CD4-positive, alpha-beta memory T cell (primary cell): ENCODE measurements at regions not wholly inside any gene's neighbourhood (a gene's known extent, or its start where the extent isn't known, plus 50 kb on each side); places are given as distances from the start of the nearest gene placed in this dataset.
"Not testable (repeated sequence)": the region's sequence is repeated elsewhere in the genome, so short reads cannot be mapped to it uniquely, and the experiment has no call there.

ENCODE experiments used
- CTCF ChIA-PET: fragments of 350-600 bp; sonication (Branson Sonifier 250); formaldehyde crosslinking; loops from one replicate; lab custom pipeline; 2021; ENCODE audit warnings: inconsistent platforms; ENCODE audit not compliant: partially characterized antibody; lab: Charles Lee
- POLR2A ChIA-PET: fragments of 350-600 bp; sonication (Branson Sonifier 250); formaldehyde crosslinking; loops from one replicate; lab custom pipeline; 2021; ENCODE audit not compliant: partially characterized antibody; lab: Charles Lee
- DNase-seq, 5 donors: peaks; one replicate each; pipeline versions ENCODE4 v3.0.0 to v3.0.0-alpha.2; 2020 to 2022; ENCODE audit warnings: mixed read lengths in 1 of 5
- H3K27ac ChIP-seq: one replicate; pipeline ENCODE4 v1.7.0; 2013; ENCODE audit warnings: low read depth, low read length
- H3K27me3 ChIP-seq: 2 replicates; pipeline ENCODE4 v1.7.0; 2013; ENCODE audit warnings: mild to moderate bottlenecking, low read length, moderate library complexity; ENCODE audit not compliant: insufficient read depth
- H3K36me3 ChIP-seq: 2 replicates; pipeline ENCODE4 v1.7.0; 2013; ENCODE audit warnings: mild to moderate bottlenecking, low read length, moderate library complexity; ENCODE audit not compliant: insufficient read depth
- H3K4me1 ChIP-seq: 2 replicates; pipeline ENCODE4 v1.7.0; 2013; ENCODE audit warnings: mild to moderate bottlenecking, low read length, moderate library complexity; ENCODE audit not compliant: insufficient read depth
- H3K4me3 ChIP-seq, 2 donors: one replicate each; pipeline ENCODE4 v1.7.0; 2013; ENCODE audit warnings: low read length in 2 of 2, mild to moderate bottlenecking in 1 of 2
- H3K9me3 ChIP-seq, 2 donors: one replicate each; pipeline ENCODE4 v1.7.0; 2013; ENCODE audit warnings: low read length in 2 of 2, control low read depth in 1 of 2; ENCODE audit not compliant: control insufficient read depth in 1 of 2
- H3K27ac Mint-ChIP-seq, 7 donors: one replicate each; pipeline ENCODE4 v1.8.0; 2020 to 2021; ENCODE audit warnings: mixed read lengths in 7 of 7, mild to moderate bottlenecking in 6 of 7, inconsistent platforms in 3 of 7, moderate library complexity in 3 of 7
- H3K27me3 Mint-ChIP-seq, 2 donors: one replicate each; pipeline ENCODE4 v1.8.0; 2020 to 2021; ENCODE audit warnings: mixed read lengths in 2 of 2
- H3K36me3 Mint-ChIP-seq, 2 donors: one replicate each; pipeline ENCODE4 v1.8.0; 2020 to 2021; ENCODE audit warnings: mixed read lengths in 2 of 2, inconsistent platforms in 1 of 2, mild to moderate bottlenecking in 1 of 2
- H3K4me1 Mint-ChIP-seq, 4 donors: one replicate each; pipeline ENCODE4 v1.8.0; 2020 to 2021; ENCODE audit warnings: mixed read lengths in 4 of 4, mild to moderate bottlenecking in 1 of 4
- H3K4me3 Mint-ChIP-seq, 8 donors: one replicate each; pipeline ENCODE4 v1.8.0; 2020 to 2021; ENCODE audit warnings: mixed read lengths in 8 of 8, mild to moderate bottlenecking in 7 of 8, moderate library complexity in 6 of 8, inconsistent platforms in 3 of 8
- H3K9me3 Mint-ChIP-seq, 8 donors: one replicate each; pipeline ENCODE4 v1.8.0; 2020 to 2021; ENCODE audit warnings: mixed read lengths in 8 of 8, mild to moderate bottlenecking in 5 of 8, inconsistent platforms in 3 of 8, moderate library complexity in 1 of 8
- intact Hi-C: fragments of 100-400 bp; cut with micrococcal nuclease; formaldehyde crosslinking; loops from one replicate; pipeline ENCODE4 v1.15.1; 2023

GRCh38 chr1:90812237-90812636, 95.1 kb upstream of the BARHL2 start:
- H3K9me3 ChIP-seq, H3K9me3 Mint-ChIP-seq, H3K4me1 ChIP-seq, DNase-seq, intact Hi-C loops, H3K4me3 ChIP-seq, H3K36me3 Mint-ChIP-seq, POLR2A ChIA-PET, H3K4me1 Mint-ChIP-seq, H3K4me3 Mint-ChIP-seq, H3K27ac Mint-ChIP-seq, H3K27ac ChIP-seq, CTCF ChIA-PET, H3K36me3 ChIP-seq, H3K27me3 ChIP-seq: not testable (repeated sequence)
- peaks cover 17 to 20% of the 10 kb centered on the region in 2 donors for H3K27me3 Mint-ChIP-seq

- CTCF ChIA-PET = not testable (repeated sequence)
These were observed 94.4 kb upstream of the BARHL2 start for GRCh38 chr1:90811444-90811950.

GRCh38 chr1:90810681-90811080, 93.6 kb upstream of the BARHL2 start:
- no peak overlapping the region for H3K27ac ChIP-seq
- H3K4me3 ChIP-seq = no peak overlapping the region
- Mint-ChIP-seq H3K9me3 (peaks cover 0 to 3% (median 0%) of the 10 kb centered on the region in 8 donors), H3K27ac (no peak overlapping the region), H3K4me3 (no peak overlapping the region), H3K36me3 (no peaks in the 10 kb centered on the region), H3K4me1 (no peaks in the 10 kb centered on the region), H3K27me3 (peaks cover 16 to 21% of the 10 kb centered on the region in 2 donors)
- no peaks in the 10 kb centered on the region for H3K9me3 ChIP-seq
- no peak for DNase-seq
- H3K36me3 ChIP-seq = no peaks in the 10 kb centered on the region
- intact Hi-C loops = no loop called here
- peaks cover 4% of the 10 kb centered on the region for H3K27me3 ChIP-seq
- ChIA-PET POLR2A (no interaction called here), CTCF (no interaction called here)
- H3K4me1 ChIP-seq = no peaks in the 10 kb centered on the region

More at GRCh38 chr1:90811444-90811950, 94.4 kb upstream of the BARHL2 start:
- POLR2A ChIA-PET, H3K9me3 Mint-ChIP-seq, intact Hi-C loops, H3K4me1 Mint-ChIP-seq, H3K27ac ChIP-seq, DNase-seq, H3K9me3 ChIP-seq, H3K27me3 ChIP-seq, H3K4me1 ChIP-seq, H3K27ac Mint-ChIP-seq, H3K4me3 ChIP-seq, H3K4me3 Mint-ChIP-seq, H3K36me3 Mint-ChIP-seq, H3K36me3 ChIP-seq: not testable (repeated sequence)
- peaks cover 16 to 21% of the 10 kb centered on the region in 2 donors for H3K27me3 Mint-ChIP-seq

- peaks cover 19 to 25% of the 10 kb centered on the region in 2 donors for H3K27me3 Mint-ChIP-seq
- no peak overlapping the region for H3K4me3 Mint-ChIP-seq
- Histone ChIP-seq H3K9me3 (no peaks in the 10 kb centered on the region), H3K4me3 (no peak overlapping the region), H3K27ac (no peak overlapping the region), H3K27me3 (peaks cover 4% of the 10 kb centered on the region), H3K36me3 (no peaks in the 10 kb centered on the region), H3K4me1 (no peaks in the 10 kb centered on the region)
- no peak for DNase-seq
- H3K4me1 Mint-ChIP-seq = no peaks in the 10 kb centered on the region
- CTCF ChIA-PET = no interaction called here
- no peak overlapping the region for H3K27ac Mint-ChIP-seq
- intact Hi-C loops = no loop called here
- H3K36me3 Mint-ChIP-seq = no peaks in the 10 kb centered on the region
- POLR2A ChIA-PET = no interaction called here
- peaks cover 0 to 7% (median 5%) of the 10 kb centered on the region in 8 donors for H3K9me3 Mint-ChIP-seq
These were observed 92.9 kb upstream of the BARHL2 start for GRCh38 chr1:90809996-90810395.

GRCh38 chr1:90809093-90809492, 92.0 kb upstream of the BARHL2 start:
- no peak overlapping the region for H3K27ac ChIP-seq
- Mint-ChIP-seq H3K27ac (no peak overlapping the region), H3K4me1 (no peaks in the 10 kb centered on the region), H3K36me3 (no peaks in the 10 kb centered on the region), H3K9me3 (peaks cover 0 to 9% (median 6%) of the 10 kb centered on the region in 8 donors), H3K27me3 (peaks cover 19 to 22% of the 10 kb centered on the region in 2 donors), H3K4me3 (no peak overlapping the region)
- no peaks in the 10 kb centered on the region for H3K9me3 ChIP-seq
- ChIA-PET POLR2A (no interaction called here), CTCF (no interaction called here)
- no peaks in the 10 kb centered on the region for H3K4me1 ChIP-seq
- H3K4me3 ChIP-seq = no peak overlapping the region
- H3K27me3 ChIP-seq = peaks cover 4% of the 10 kb centered on the region
- no peaks in the 10 kb centered on the region for H3K36me3 ChIP-seq
- intact Hi-C loops = no loop called here
- DNase-seq = no peak

GRCh38 chr1:90807329-90807728, 90.2 kb upstream of the BARHL2 start:
- no peaks in the 10 kb centered on the region for H3K36me3 Mint-ChIP-seq
- ChIA-PET POLR2A (no interaction called here), CTCF (no interaction called here)
- no peak overlapping the region for H3K4me3 Mint-ChIP-seq
- intact Hi-C loops = no loop called here
- Histone ChIP-seq H3K4me3 (no peak overlapping the region), H3K4me1 (no peaks in the 10 kb centered on the region), H3K9me3 (no peaks in the 10 kb centered on the region), H3K27me3 (peaks cover 4% of the 10 kb centered on the region), H3K27ac (no peak overlapping the region), H3K36me3 (no peaks in the 10 kb centered on the region)
- H3K27ac Mint-ChIP-seq = no peak overlapping the region
- no peaks in the 10 kb centered on the region for H3K4me1 Mint-ChIP-seq
- H3K9me3 Mint-ChIP-seq = peaks cover 0 to 9% (median 8%) of the 10 kb centered on the region in 8 donors
- no peak for DNase-seq
- H3K27me3 Mint-ChIP-seq = peaks cover 21 to 23% of the 10 kb centered on the region in 2 donors

- peaks cover 22 to 34% of the 10 kb centered on the region in 2 donors for H3K27me3 Mint-ChIP-seq
- no peak overlapping the region for H3K27ac ChIP-seq
These were observed 85.5 kb upstream of the BARHL2 start for GRCh38 chr1:90802622-90803021.

More at GRCh38 chr1:90802622-90803021, 85.5 kb upstream of the BARHL2 start:
- intact Hi-C loops = no loop called here
- H3K4me1 Mint-ChIP-seq = no peaks in the 10 kb centered on the region
- H3K9me3 Mint-ChIP-seq = peaks cover 0 to 9% (median 6%) of the 10 kb centered on the region in 8 donors
- H3K9me3 ChIP-seq = no peaks in the 10 kb centered on the region
- H3K36me3 ChIP-seq = no peaks in the 10 kb centered on the region
- peaks cover 4% of the 10 kb centered on the region for H3K27me3 ChIP-seq
- no peak overlapping the region for H3K27ac Mint-ChIP-seq
- DNase-seq = no peak
- ChIA-PET CTCF (no interaction called here), POLR2A (no interaction called here)
- no peak overlapping the region for H3K4me3 Mint-ChIP-seq
- no peak overlapping the region for H3K4me3 ChIP-seq
- H3K36me3 Mint-ChIP-seq = no peaks in the 10 kb centered on the region
- H3K4me1 ChIP-seq = no peaks in the 10 kb centered on the region
